Osteocyte (in vitro differentiated cells): ENCODE measurements at regions not wholly inside any gene's neighbourhood (a gene's known extent, or its start where the extent isn't known, plus 50 kb on each side); places are given as distances from the start of the nearest gene placed in this dataset.

Source experiments
- DNase-seq: peaks from one replicate; pipeline ENCODE4 v3.0.0; 2021; ENCODE audit warnings: mixed read lengths; ENCODE audit not compliant: unreplicated experiment; ENCODE audit errors: extremely low spot score
- H3K27ac Mint-ChIP-seq: one replicate; pipeline ENCODE4 v1.8.0; 2021; ENCODE audit warnings: mild to moderate bottlenecking, mixed read lengths; ENCODE audit not compliant: unreplicated experiment
- H3K27me3 Mint-ChIP-seq: one replicate; pipeline ENCODE4 v1.8.0; 2021; ENCODE audit warnings: mixed read lengths; ENCODE audit not compliant: unreplicated experiment
- H3K36me3 Mint-ChIP-seq: one replicate; pipeline ENCODE4 v1.8.0; 2021; ENCODE audit warnings: mixed read lengths; ENCODE audit not compliant: unreplicated experiment
- H3K4me1 Mint-ChIP-seq: one replicate; pipeline ENCODE4 v1.8.0; 2021; ENCODE audit warnings: mixed read lengths; ENCODE audit not compliant: unreplicated experiment
- H3K4me3 Mint-ChIP-seq: one replicate; pipeline ENCODE4 v1.8.0; 2021; ENCODE audit warnings: mild to moderate bottlenecking, moderate library complexity, mixed read lengths; ENCODE audit not compliant: unreplicated experiment
- H3K9me3 Mint-ChIP-seq: one replicate; pipeline ENCODE4 v1.8.0; 2021; ENCODE audit warnings: mixed read lengths; ENCODE audit not compliant: unreplicated experiment
- CTCF ChIP-seq: fragments of 200-600 bp; sonication (generic); IDR thresholded peaks from 2 replicates; pipeline ENCODE4 v1.5.0; 2021; ENCODE audit warnings: antibody characterized with exemption, mild to moderate bottlenecking, moderate library complexity

- TF ChIP-seq CTCF, result no peak
- no peaks in the 10 kb centered on the region for H3K36me3 Mint-ChIP-seq
- peaks cover 17% of the 10 kb centered on the region for H3K9me3 Mint-ChIP-seq
- no peak overlapping the region for H3K27ac Mint-ChIP-seq
- no peak for DNase-seq
- H3K27me3 Mint-ChIP-seq, result peaks cover 5% of the 10 kb centered on the region
- H3K4me1 Mint-ChIP-seq, result no peaks in the 10 kb centered on the region
- H3K4me3 Mint-ChIP-seq, result no peak overlapping the region
These were observed 786.1 kb downstream of the KCNJ2 start for GRCh38 chr17:70955441-70955840.

- Mint-ChIP-seq H3K4me1 (peaks cover 8% of the 10 kb centered on the region), H3K9me3 (peaks cover 15% of the 10 kb centered on the region), H3K27me3 (peaks cover 2% of the 10 kb centered on the region)
These were observed 787.4 kb downstream of the KCNJ2 start for GRCh38 chr17:70956726-70957125.

GRCh38 chr17:70961341-70961740, 792.0 kb downstream of the KCNJ2 start:
- TF ChIP-seq CTCF, result no peak
- H3K36me3 Mint-ChIP-seq, result no peaks in the 10 kb centered on the region
- no peak overlapping the region for H3K4me3 Mint-ChIP-seq
- peak overlapping the region; percentile 68 for H3K27ac Mint-ChIP-seq
- no peak for DNase-seq
- no peaks in the 10 kb centered on the region for H3K27me3 Mint-ChIP-seq
- peaks cover 8% of the 10 kb centered on the region for H3K4me1 Mint-ChIP-seq
- peaks cover 6% of the 10 kb centered on the region for H3K9me3 Mint-ChIP-seq

More at GRCh38 chr17:70956726-70957125, 787.4 kb downstream of the KCNJ2 start:
- no peak for DNase-seq
- TF ChIP-seq CTCF, result no peak
- no peak overlapping the region for H3K27ac Mint-ChIP-seq
- no peak overlapping the region for H3K4me3 Mint-ChIP-seq
- H3K36me3 Mint-ChIP-seq, result no peaks in the 10 kb centered on the region

GRCh38 chr17:70968302-70968701, 799.0 kb downstream of the KCNJ2 start:
- no peaks in the 10 kb centered on the region for H3K27me3 Mint-ChIP-seq
- H3K9me3 Mint-ChIP-seq, result peaks cover 6% of the 10 kb centered on the region
- no peaks in the 10 kb centered on the region for H3K36me3 Mint-ChIP-seq

GRCh38 chr17:70969521-70970034, 800.2 kb downstream of the KCNJ2 start:
- H3K4me1 Mint-ChIP-seq, result no peaks in the 10 kb centered on the region
- H3K27ac Mint-ChIP-seq, result no peak overlapping the region
- H3K9me3 Mint-ChIP-seq, result peaks cover 6% of the 10 kb centered on the region
- H3K27me3 Mint-ChIP-seq, result no peaks in the 10 kb centered on the region
- no peak for DNase-seq
- no peaks in the 10 kb centered on the region for H3K36me3 Mint-ChIP-seq
- TF ChIP-seq CTCF, result no peak
- no peak overlapping the region for H3K4me3 Mint-ChIP-seq

More at GRCh38 chr17:70968302-70968701, 799.0 kb downstream of the KCNJ2 start:
- no peak for TF ChIP-seq CTCF
- H3K27ac Mint-ChIP-seq, result no peak overlapping the region
- H3K4me1 Mint-ChIP-seq, result no peaks in the 10 kb centered on the region
- H3K4me3 Mint-ChIP-seq, result no peak overlapping the region
- no peak for DNase-seq
